RWPE1 (cell line): ENCODE measurements at regions not wholly inside any gene's neighbourhood (a gene's known extent, or its start where the extent isn't known, plus 50 kb on each side); places are given as distances from the start of the nearest gene placed in this dataset.

Source experiments
- CTCF ChIA-PET: fragments of 350-600 bp; sonication (Branson Sonifier 250); formaldehyde crosslinking; extraction: SDS; loops from one replicate; lab custom pipeline; 2021; lab: Yijun Ruan, JAX
- POLR2A ChIA-PET: fragments of 400-600 bp; formaldehyde crosslinking; extraction: SDS; loops from one replicate; lab custom pipeline; 2020; ENCODE audit warnings: antibody characterized with exemption; ENCODE audit not compliant: low non-redundant PET; lab: Yijun Ruan, JAX
- DNase-seq: peaks from one replicate; pipeline ENCODE4 v3.0.0; 2012; ENCODE audit warnings: low spot score
- H3K27ac ChIP-seq: fragments of 450-650 bp; 2 replicates; pipeline ENCODE4 v1.5.1; 2017
- TF ChIP-seq, protein P1 (sequence below): fragments of 450-650 bp; conservative IDR thresholded peaks from 2 replicates; pipeline ENCODE4 v1.5.1; 2017; ENCODE audit warnings: low read depth, mild to moderate bottlenecking

DNA sequence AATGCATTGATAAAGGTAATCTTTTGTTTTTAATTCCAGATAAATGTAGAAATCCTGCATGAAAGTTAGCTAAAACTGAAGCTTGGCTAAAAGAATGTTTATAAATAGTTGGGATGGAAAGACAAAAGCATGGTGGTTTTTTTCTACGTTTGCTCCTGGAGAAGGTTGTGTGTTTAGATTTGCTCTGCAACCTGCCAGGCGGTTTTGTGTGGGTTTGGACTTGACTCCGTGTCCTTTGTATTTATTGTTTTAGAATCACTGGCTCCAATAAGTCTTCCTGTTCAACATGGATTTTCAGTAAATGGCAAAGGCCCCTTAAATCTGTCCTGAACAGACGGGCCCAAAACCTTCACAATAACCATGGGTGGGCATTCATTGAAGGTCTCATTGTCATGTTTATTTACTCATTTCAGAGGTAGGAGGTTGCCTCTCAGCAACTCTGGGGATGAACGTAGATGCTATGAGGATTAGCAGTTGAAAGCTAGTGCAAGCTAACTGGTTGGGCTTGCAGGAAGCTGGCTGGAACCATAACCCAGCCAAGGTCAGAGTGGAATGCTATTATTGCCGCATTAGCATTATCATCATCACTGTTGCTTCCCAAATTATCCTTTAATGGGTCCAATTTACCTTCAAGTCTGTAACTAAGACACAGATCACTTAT is 60.6 kb upstream of the ADAMTS9 start:
- H3K27ac ChIP-seq: no peak overlapping the region
- no peak for DNase-seq
- ChIA-PET CTCF (no interaction called here), POLR2A (no interaction called here)
- TF ChIP-seq, protein P1, sequence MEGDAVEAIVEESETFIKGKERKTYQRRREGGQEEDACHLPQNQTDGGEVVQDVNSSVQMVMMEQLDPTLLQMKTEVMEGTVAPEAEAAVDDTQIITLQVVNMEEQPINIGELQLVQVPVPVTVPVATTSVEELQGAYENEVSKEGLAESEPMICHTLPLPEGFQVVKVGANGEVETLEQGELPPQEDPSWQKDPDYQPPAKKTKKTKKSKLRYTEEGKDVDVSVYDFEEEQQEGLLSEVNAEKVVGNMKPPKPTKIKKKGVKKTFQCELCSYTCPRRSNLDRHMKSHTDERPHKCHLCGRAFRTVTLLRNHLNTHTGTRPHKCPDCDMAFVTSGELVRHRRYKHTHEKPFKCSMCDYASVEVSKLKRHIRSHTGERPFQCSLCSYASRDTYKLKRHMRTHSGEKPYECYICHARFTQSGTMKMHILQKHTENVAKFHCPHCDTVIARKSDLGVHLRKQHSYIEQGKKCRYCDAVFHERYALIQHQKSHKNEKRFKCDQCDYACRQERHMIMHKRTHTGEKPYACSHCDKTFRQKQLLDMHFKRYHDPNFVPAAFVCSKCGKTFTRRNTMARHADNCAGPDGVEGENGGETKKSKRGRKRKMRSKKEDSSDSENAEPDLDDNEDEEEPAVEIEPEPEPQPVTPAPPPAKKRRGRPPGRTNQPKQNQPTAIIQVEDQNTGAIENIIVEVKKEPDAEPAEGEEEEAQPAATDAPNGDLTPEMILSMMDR: no peak

DNA sequence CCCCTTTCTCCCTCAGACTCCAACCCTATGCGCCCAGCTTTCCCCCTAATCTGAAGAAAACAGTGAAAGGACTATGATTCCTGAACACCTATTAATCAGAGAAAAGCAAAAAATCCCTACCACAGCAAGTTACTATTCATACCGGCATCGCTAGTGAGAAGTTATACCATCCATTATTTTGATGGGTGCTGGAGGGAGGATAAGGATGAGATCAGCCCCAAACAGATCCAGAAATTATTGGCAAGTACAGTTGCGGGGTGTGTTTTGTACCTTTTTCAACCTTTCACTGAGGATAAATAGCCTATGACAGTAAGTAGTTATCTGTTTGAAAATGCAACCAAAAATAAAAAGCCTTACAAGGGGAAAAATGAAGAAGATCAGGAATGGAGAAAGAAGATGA is 59.9 kb upstream of the ADAMTS9 start:
- TF ChIP-seq, protein P1: no peak
- CTCF ChIA-PET: no interaction called here
- H3K27ac ChIP-seq: no peak overlapping the region
- POLR2A ChIA-PET: no interaction called here
- DNase-seq: no peak

DNA sequence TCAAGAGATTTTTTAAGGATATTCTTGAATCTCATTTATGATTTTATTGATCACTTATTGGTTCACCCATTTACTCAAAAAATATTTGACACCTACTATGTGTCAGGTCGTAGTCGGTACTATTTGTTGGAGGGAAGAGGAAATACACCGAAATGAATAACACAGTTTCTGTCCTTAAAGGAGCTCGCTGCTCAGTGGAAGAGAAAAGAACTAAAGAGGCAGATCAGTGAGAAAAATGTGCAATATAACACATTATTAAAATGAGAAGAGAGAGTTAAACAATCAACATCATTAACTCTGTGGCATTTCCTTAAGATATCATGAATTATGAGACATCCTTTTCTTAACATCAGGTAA is 56.1 kb upstream of the ADAMTS9 start:
- POLR2A ChIA-PET: no interaction called here

DNA sequence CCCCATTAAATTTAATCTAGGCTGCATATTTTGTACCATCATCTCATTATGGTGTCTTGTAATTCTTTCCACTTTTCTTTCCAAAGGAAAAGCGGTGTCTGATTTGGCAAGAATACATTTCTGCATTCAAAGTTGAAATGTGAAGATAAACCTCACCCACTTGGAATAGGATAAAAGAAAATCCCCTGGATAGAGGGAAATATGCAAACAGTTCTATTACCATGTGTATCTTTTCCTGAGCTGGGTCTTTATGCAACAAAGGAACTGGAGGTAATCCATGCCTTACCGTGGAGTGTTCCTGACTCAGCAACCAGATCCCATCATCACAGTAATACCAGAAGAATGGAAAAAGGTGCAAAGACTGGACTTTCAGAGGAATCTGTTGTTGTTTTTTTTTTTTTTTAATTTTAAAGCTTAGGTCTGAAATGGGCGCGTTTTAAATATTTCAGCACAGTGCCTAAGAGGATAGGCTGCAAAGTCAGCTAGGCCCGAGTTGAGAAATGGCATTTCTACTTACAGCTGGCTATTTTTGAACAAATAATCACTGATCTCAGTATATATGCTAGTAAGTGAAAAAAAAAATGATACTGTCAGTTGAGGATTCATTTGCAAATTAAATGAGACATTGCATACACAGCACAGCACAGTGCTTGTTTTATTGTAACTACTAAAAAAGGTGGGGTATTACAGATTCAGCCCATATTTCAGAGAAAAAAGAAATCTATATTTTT is 55.5 kb upstream of the ADAMTS9 start:
- DNase-seq: no peak
- POLR2A ChIA-PET: no interaction called here
- TF ChIP-seq, protein P1: no peak
- no peak overlapping the region for H3K27ac ChIP-seq
- CTCF ChIA-PET: no interaction called here

More for the DNA sequence above, 56.1 kb upstream of the ADAMTS9 start:
- DNase-seq: no peak
- CTCF ChIA-PET: no interaction called here
- TF ChIP-seq, protein P1: no peak
- no peak overlapping the region for H3K27ac ChIP-seq

DNA sequence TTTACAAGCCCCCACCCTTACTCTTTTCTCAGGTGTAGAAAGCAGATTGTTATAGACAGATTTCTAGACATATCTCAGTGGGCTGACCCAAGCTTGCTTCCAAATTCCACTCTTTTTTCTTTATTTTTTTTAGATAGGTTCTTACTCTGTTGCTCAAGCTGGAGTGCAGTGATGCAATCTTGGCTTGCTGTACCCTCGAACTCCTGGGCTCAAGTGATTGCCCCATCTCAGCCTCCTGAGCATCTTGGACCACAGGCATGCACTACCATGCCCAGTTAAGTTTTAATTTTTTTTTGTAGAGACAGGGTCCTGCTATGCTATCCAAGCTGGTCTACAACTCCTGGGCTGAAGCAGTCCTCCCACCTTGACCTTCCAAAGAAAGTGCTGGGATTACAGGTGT is 53.5 kb upstream of the ADAMTS9 start:
- POLR2A ChIA-PET: no interaction called here
- TF ChIP-seq, protein P1: no peak
- CTCF ChIA-PET: no interaction called here
- H3K27ac ChIP-seq: no peak overlapping the region
- no peak for DNase-seq

DNA sequence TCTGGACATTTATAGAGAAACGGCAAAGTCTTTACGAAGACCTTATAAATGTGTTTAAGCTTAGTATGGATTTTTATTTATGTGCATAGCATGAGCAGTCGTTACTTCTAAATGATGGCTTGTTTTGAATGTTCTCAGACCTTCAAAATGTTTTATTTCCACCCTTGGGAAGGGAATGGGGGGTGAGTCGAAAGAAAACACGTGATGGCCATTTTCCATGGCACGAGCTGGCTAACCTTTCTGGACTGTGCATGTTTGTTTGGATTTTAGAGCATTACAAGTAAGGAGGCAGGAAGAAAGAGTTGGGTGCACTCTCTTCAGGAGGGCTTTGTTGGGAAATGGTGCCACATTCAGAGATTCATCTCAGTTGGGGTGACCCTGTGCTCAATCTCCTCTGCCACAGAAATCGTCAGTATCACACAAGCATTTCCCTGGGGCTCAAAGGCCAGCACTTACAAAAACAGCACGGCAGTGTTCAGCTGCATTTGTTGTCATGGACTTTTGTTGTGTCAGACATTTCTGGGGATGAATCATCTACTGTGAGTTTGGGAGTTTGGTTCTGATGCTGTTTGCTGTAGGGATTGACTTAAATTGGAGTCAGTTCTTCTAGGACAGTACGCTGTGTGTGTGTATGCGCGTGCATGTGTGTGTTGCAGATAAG is 52.3 kb upstream of the ADAMTS9 start:
- ChIA-PET POLR2A (no interaction called here), CTCF (interaction anchor here (0.6 kb wide), 1 partner anchor 109 kb away, joined by 3 read pairs; no protein-coding TSS in a partner anchor)
- TF ChIP-seq, protein P1: no peak
- no peak for DNase-seq
- H3K27ac ChIP-seq: no peak overlapping the region
